ENCODE measurements at regions not wholly inside any gene's neighbourhood (a gene's known extent, or its start where the extent isn't known, plus 50 kb on each side); places are given as distances from the start of the nearest gene placed in this dataset.

DNA sequence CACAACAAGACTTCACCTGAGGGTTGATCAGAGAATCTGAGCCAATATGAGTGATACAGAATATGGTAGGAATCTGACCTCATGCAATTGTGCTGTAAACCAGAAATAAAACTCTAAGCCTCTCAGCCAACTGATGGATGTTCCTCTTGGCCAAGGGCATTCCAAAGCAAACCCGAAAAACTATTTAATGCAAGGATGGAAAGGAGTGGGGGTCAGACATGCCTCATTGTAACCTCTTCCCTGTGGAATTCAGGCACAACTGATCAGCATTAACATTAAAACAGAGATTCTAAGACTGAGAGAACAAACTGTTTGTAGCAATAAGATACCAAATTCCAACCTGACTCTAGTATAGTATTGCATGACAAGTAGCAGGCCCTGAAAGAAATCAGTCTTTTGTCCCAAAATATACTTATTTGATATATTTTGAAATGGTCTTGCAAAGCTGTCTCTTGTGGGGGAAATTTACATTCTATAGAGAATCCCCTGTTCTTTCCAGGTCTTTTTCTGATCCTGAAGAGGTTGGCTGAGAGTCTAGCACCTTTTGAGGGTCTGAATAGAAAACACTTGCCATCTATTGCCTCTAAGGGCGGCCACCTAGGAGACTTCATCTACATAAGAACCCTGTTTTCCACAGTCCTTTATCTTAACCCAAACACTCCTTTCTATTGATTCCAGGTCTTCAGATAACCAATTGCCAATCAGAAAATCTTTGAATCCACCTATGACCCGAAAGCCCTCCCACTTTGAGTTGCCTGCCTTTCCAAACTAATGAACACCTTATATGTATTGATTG is 50.4 kb upstream of the WDR11 start:
- RAD21 ChIA-PET (ENCODE audit: unreplicated experiment), result no interaction called here
- Histone ChIP-seq H3K9ac (ENCODE audit: control insufficient read depth, insufficient read depth, low read length) (no peak overlapping the region), H3K27ac (ENCODE audit: control insufficient read depth, insufficient read depth) (no peak overlapping the region), H4K20me1 (ENCODE audit: control insufficient read depth, insufficient read depth) (no peaks in the 10 kb centered on the region), H2AFZ (ENCODE audit: control insufficient read depth, low read depth, low read length) (no peak overlapping the region), H3K9me3 (replicated peaks; ENCODE audit: control insufficient read depth, insufficient read depth, low read length) (no peaks in the 10 kb centered on the region), H3K36me3 (ENCODE audit: control insufficient read depth in 2 of 2, insufficient read depth in 2 of 2, low read length in 1 of 2) (no peaks in the 10 kb centered on the region), H3K4me2 (ENCODE audit: control insufficient read depth, insufficient read depth) (no peak overlapping the region), H3K79me2 (ENCODE audit: control insufficient read depth, insufficient read depth, low read length) (no peaks in the 10 kb centered on the region), H3K27me3 (replicated peaks in 1 of 2; ENCODE audit: control insufficient read depth in 2 of 2, insufficient read depth in 2 of 2, low read length in 1 of 2) (no peaks in the 10 kb centered on the region), H3K4me1 (ENCODE audit: control insufficient read depth, insufficient read depth, low read length) (no peaks in the 10 kb centered on the region), H3K4me3 (no peak overlapping the region)
- CTCF ChIA-PET, result no interaction called here
- in situ Hi-C loops (cut with MboI) (no loop called here), intact Hi-C loops (cut with micrococcal nuclease; ENCODE audit: unreplicated experiment) (no loop called here)
- no TSS peak for BruUV-seq (replicated peaks)
- DNase-seq (ENCODE audit: low read depth, low spot score) (no peak), ATAC-seq (no peak), FAIRE-seq (no peak)
- POLR2A ChIA-PET, result no interaction called here
- WGBS (ENCODE audit: insufficient coverage, insufficient replicate concordance, low lambda C conversion rate, missing lambda C conversion rate), result 27% methylated on average over 3 of the region's 3 CpGs
- SMC1A ChIA-PET (ENCODE audit: uncharacterized antibody, unreplicated experiment), result no interaction called here
- TF ChIP-seq, protein P1, sequence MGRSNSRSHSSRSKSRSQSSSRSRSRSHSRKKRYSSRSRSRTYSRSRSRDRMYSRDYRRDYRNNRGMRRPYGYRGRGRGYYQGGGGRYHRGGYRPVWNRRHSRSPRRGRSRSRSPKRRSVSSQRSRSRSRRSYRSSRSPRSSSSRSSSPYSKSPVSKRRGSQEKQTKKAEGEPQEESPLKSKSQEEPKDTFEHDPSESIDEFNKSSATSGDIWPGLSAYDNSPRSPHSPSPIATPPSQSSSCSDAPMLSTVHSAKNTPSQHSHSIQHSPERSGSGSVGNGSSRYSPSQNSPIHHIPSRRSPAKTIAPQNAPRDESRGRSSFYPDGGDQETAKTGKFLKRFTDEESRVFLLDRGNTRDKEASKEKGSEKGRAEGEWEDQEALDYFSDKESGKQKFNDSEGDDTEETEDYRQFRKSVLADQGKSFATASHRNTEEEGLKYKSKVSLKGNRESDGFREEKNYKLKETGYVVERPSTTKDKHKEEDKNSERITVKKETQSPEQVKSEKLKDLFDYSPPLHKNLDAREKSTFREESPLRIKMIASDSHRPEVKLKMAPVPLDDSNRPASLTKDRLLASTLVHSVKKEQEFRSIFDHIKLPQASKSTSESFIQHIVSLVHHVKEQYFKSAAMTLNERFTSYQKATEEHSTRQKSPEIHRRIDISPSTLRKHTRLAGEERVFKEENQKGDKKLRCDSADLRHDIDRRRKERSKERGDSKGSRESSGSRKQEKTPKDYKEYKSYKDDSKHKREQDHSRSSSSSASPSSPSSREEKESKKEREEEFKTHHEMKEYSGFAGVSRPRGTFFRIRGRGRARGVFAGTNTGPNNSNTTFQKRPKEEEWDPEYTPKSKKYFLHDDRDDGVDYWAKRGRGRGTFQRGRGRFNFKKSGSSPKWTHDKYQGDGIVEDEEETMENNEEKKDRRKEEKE (IDR thresholded peaks at IDR 0.05), result no peak
- TF ChIP-seq, protein P2, sequence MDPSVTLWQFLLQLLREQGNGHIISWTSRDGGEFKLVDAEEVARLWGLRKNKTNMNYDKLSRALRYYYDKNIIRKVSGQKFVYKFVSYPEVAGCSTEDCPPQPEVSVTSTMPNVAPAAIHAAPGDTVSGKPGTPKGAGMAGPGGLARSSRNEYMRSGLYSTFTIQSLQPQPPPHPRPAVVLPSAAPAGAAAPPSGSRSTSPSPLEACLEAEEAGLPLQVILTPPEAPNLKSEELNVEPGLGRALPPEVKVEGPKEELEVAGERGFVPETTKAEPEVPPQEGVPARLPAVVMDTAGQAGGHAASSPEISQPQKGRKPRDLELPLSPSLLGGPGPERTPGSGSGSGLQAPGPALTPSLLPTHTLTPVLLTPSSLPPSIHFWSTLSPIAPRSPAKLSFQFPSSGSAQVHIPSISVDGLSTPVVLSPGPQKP (IDR thresholded peaks at IDR 0.05; ENCODE audit: low read depth, low read length), result no peak
- TF ChIP-seq TBL1XR1 (IDR thresholded peaks at IDR 0.05; ENCODE audit: low read depth, low read length) (no peak), BHLHE40 (IDR thresholded peaks at IDR 0.05; ENCODE audit: borderline replicate concordance in 1 of 2, low read depth in 2 of 2, low read length in 1 of 2) (no peak), WRNIP1 (IDR thresholded peaks at IDR 0.05; ENCODE audit: borderline replicate concordance, low read depth, low read length) (no peak), ZNF384 (IDR thresholded peaks at IDR 0.05; ENCODE audit: borderline replicate concordance, low read depth, low read length) (no peak), SMC3 (IDR thresholded peaks at IDR 0.05; ENCODE audit: borderline replicate concordance, low read length) (no peak), CHD1 (IDR thresholded peaks at IDR 0.05; ENCODE audit: low read depth, low read length) (no peak), GATAD2B (conservative IDR thresholded peaks at IDR 0.05; ENCODE audit: low read depth) (no peak), IRF4 (IDR thresholded peaks at IDR 0.05; ENCODE audit: low read depth, low read length) (no peak)
- TF ChIP-seq, protein P3, sequence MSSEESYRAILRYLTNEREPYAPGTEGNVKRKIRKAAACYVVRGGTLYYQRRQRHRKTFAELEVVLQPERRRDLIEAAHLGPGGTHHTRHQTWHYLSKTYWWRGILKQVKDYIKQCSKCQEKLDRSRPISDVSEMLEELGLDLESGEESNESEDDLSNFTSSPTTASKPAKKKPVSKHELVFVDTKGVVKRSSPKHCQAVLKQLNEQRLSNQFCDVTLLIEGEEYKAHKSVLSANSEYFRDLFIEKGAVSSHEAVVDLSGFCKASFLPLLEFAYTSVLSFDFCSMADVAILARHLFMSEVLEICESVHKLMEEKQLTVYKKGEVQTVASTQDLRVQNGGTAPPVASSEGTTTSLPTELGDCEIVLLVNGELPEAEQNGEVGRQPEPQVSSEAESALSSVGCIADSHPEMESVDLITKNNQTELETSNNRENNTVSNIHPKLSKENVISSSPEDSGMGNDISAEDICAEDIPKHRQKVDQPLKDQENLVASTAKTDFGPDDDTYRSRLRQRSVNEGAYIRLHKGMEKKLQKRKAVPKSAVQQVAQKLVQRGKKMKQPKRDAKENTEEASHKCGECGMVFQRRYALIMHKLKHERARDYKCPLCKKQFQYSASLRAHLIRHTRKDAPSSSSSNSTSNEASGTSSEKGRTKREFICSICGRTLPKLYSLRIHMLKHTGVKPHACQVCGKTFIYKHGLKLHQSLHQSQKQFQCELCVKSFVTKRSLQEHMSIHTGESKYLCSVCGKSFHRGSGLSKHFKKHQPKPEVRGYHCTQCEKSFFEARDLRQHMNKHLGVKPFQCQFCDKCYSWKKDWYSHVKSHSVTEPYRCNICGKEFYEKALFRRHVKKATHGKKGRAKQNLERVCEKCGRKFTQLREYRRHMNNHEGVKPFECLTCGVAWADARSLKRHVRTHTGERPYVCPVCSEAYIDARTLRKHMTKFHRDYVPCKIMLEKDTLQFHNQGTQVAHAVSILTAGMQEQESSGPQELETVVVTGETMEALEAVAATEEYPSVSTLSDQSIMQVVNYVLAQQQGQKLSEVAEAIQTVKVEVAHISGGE (CRISPR knock-in tag; IDR thresholded peaks at IDR 0.05), result no peak

Data from GM12878 (cell line).